ENCODE measurements at regions not wholly inside any gene's neighbourhood (a gene's known extent, or its start where the extent isn't known, plus 50 kb on each side); places are given as distances from the start of the nearest gene placed in this dataset.

- TF ChIP-seq POLR2AphosphoS5 (IDR thresholded peaks at IDR 0.05; ENCODE audit: low read depth, low read length) (no peak), POLR2A (IDR thresholded peaks at IDR 0.05; ENCODE audit: low read depth, low read length) (no peak), TAF1 (IDR thresholded peaks at IDR 0.05; ENCODE audit: borderline replicate concordance, low read depth, low read length) (no peak)
Measured at GRCh38 chr3:107899990-107900651, 190.7 kb downstream of the CD47 start.
